ENCODE measurements at regions not wholly inside any gene's neighbourhood (a gene's known extent, or its start where the extent isn't known, plus 50 kb on each side); places are given as distances from the start of the nearest gene placed in this dataset.
"Not testable (repeated sequence)": the region's sequence is repeated elsewhere in the genome, so short reads cannot be mapped to it uniquely, and the experiment has no call there.

DNA sequence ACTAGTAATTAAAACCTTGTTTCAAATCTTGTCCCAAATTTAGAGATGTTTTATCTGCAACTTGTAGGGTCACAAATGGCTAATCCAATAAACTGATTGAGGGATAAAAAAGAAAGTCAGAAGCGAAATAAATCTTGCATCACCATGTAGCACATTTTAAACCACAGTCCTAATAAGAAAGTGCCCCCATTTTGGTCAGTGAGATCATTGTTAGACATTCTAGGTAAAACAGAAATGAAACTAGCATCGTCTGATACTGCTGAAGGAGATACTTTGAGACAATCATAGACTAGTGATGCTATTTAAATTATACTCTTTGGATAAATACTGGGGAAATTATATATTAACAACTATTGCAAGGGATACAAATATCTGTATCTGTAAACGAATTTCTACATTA lies 247.9 kb downstream of the AMY1C start:
- DNase-seq (ENCODE audit: low read depth in 2 of 2): no peak
- TF ChIP-seq, protein P1, sequence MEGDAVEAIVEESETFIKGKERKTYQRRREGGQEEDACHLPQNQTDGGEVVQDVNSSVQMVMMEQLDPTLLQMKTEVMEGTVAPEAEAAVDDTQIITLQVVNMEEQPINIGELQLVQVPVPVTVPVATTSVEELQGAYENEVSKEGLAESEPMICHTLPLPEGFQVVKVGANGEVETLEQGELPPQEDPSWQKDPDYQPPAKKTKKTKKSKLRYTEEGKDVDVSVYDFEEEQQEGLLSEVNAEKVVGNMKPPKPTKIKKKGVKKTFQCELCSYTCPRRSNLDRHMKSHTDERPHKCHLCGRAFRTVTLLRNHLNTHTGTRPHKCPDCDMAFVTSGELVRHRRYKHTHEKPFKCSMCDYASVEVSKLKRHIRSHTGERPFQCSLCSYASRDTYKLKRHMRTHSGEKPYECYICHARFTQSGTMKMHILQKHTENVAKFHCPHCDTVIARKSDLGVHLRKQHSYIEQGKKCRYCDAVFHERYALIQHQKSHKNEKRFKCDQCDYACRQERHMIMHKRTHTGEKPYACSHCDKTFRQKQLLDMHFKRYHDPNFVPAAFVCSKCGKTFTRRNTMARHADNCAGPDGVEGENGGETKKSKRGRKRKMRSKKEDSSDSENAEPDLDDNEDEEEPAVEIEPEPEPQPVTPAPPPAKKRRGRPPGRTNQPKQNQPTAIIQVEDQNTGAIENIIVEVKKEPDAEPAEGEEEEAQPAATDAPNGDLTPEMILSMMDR (IDR thresholded peaks at IDR 0.05; ENCODE audit: low read depth, low read length): no peak
- no peak overlapping the region for H3K4me3 ChIP-seq (replicated peaks in 1 of 2; ENCODE audit: low read depth in 2 of 2, low read length in 2 of 2)

DNA sequence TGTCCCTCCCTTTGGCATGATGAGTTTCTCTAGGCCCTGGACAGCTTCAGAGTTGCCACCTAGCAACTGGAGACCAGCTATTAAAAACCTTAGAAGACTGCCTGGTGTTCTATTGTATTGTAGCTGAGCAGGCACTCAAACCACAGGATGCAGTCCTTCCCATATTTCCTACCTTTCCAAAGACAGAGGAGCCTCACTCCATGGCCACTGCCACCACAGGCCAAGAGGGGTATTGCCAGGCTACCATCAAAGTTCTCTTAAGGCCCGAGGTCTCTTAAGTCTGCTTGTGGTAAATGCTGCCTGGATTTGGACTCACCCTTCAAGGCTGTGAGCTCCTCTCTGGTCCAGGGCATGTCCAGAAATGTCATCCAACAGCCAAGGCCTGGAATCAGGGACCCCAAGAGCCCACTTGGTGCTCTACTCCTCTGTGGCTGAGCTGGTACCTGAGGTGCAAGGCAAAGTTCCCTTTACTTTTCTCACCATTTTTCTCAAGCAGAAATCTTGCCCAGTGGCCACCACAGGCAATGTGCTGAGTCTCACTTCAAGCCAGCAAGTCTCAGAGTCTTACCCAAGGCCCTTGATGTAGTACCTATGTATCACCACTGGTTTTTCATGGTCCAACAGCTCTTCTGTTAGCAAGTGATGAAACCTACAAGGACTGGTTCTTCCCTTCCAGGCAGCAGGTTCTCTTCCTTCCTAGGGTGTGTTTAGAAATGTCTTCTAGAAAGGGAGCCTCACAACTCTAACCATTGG lies 269.4 kb downstream of the AMY1C start:
- TF ChIP-seq, protein P1 (IDR thresholded peaks at IDR 0.05; ENCODE audit: low read depth, low read length): no peak
- DNase-seq (ENCODE audit: low read depth in 2 of 2): no peak

DNA sequence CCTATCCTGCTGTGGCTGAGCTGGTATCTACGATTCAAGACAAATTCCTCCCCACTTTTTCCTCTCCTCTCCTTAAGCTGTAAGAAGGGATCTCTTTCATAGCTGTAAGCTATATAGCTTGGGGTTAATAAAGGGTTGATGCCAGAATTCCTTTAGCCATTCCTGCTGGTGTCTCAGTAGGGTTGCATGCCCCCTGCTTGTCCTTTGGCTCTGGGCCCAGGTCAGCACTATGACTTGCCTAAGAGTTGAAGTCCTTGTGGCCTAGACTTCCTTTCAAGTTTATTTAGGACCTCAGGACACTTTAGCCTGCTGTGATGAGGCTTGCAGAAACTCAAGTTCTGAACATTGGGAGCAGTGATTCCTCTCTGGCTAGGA lies 270.0 kb downstream of the AMY1C start:
- DNase-seq (ENCODE audit: low read depth in 2 of 2): no peak
- TF ChIP-seq, protein P1 (IDR thresholded peaks at IDR 0.05; ENCODE audit: low read depth, low read length): no peak
- H3K4me3 ChIP-seq (replicated peaks in 1 of 2; ENCODE audit: low read depth in 2 of 2, low read length in 2 of 2): no peak overlapping the region

More for the DNA sequence above, 269.4 kb downstream of the AMY1C start:
- H3K4me3 ChIP-seq (replicated peaks in 1 of 2; ENCODE audit: low read depth in 2 of 2, low read length in 2 of 2): no peak overlapping the region

DNA sequence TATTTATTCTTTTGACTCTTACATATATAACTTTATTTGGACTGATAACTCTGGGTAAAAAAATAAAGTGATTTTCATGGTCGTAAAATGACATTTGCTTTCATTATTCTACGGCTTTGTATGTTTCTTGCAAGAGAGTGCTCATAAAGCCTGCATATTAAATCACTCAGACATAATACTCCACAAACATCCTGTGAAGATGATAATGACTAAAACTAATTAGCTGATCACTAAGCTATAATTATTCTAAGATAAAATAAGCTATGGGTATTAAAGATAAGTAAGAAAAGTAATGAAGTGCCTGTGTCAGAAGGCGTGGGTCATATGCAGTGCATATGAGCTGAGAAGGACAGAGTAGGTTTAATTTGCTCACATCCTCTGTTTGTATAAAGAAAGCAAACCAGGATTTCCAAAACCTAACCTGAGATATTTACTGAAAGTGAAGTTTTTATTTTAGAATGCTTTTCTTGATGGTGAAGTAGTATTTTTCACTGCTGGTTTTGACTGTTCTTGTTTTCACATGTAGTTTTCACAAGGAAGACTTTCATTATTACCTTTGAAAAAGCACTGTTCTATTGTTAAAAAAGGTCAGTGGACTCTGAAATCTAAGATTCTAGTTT lies 278.8 kb downstream of the AMY1C start:
- TF ChIP-seq, protein P1 (IDR thresholded peaks at IDR 0.05; ENCODE audit: low read depth, low read length): no peak
- DNase-seq (ENCODE audit: low read depth in 2 of 2): no peak
- H3K4me3 ChIP-seq (replicated peaks in 1 of 2; ENCODE audit: low read depth in 2 of 2, low read length in 2 of 2): no peak overlapping the region

DNA sequence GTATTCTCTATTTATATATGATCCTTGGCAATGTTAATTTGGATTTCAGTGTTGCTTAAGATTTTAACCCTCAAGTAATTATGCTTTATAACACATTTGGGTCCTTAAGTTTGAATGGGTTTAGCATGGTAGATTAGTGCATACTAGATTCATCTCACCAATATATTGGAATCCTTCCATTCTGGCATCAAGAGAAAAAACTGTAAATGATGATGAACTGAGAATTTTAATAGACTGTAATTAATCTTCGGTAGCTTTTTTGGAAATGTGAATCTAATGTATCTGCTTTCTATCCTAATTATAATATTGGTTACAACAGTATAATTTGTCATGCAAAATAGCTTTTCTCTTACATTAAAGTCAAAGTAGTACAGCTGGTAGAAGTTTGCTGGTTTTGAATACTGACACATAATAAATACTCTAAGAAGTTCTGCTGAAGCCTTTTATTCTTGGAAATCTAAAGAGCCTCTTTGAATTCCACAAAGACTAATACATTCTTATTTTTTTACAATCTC lies 279.8 kb downstream of the AMY1C start:
- DNase-seq (ENCODE audit: low read depth in 2 of 2): no peak
- no peak overlapping the region for H3K4me3 ChIP-seq (replicated peaks in 1 of 2; ENCODE audit: low read depth in 2 of 2, low read length in 2 of 2)
- TF ChIP-seq, protein P1 (IDR thresholded peaks at IDR 0.05; ENCODE audit: low read depth, low read length): no peak

DNA sequence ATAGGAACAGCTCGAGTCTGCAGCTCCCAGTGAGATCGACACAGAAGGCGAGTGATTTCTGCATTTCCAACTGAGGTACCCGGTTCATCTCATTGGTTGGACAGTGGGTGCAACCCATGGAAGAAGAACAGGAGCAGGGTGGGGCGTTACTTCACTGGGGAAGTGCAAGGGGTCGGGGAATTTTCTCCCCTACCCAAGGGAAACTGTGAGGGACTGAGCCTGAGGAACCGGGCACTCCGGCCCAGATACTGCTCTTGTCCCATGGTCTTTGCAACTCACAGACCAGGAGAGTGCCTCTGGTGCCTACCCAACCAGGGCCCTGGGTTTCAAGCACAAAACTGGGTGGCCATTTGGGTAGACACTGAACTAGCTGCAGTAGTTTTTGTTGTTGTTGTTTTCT lies 307.1 kb downstream of the AMY1C start:
- no peak overlapping the region for H3K4me3 ChIP-seq (replicated peaks in 1 of 2; ENCODE audit: low read depth in 2 of 2, low read length in 2 of 2)
- TF ChIP-seq, protein P1 (IDR thresholded peaks at IDR 0.05; ENCODE audit: low read depth, low read length): no peak

DNA sequence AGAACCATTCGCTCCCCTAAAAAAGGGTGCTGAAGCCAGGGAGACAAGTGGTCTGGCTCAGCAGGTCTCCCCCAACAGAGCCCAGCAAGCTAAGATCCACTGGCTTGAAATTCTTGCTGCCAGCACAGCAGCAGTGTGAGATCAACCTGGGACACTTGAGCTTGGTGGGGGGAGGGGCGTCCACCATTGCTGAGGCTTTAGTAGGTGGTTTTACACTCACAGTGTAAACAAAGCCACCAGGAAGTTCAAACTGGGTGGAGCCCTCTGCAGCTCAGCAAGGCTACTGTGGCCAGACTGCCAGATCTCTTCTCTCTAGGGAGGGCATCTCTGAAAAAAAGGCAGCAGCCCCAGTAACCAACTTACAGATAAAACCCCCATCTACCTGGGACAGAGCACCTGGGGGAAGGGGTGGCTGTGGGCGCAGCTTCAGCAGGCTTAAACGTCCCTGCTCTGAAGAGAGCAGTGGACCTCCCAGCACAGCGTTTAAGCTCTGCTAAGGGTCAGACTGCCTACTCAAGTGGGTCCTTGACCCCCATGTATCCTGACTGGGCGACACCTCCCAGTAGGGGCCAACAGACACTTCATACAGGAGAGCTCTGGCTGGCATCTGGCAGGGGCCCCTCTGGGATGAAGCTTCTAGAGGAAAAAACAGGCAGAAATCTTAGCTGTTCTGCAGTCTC lies 307.7 kb downstream of the AMY1C start:
- DNase-seq (ENCODE audit: low read depth in 2 of 2); H3K4me3 ChIP-seq (replicated peaks in 1 of 2; ENCODE audit: low read depth in 2 of 2, low read length in 2 of 2): not testable (repeated sequence)

More for the DNA sequence above, 307.1 kb downstream of the AMY1C start:
- DNase-seq (ENCODE audit: low read depth in 2 of 2): no peak

DNA sequence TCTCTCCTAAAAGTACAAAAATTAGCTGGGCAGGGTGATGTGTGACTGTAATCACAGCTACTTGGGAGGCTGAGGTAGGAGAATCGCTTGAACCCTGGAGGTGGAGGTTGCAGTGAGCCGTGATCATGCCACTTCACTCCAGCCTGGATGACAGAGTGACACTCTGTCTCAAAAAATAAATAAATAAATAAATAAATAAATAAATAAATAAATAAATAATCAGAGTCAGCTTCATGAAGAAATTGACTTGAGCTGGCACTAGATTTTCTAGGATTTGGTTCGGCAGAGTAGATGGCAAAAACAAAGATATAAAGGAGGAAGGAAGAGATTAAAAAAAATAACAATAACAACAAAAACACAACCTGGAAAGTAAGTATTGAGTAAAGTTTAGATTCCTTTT lies 311.9 kb downstream of the AMY1C start:
- not testable (repeated sequence) for DNase-seq (ENCODE audit: low read depth in 2 of 2); H3K4me3 ChIP-seq (replicated peaks in 1 of 2; ENCODE audit: low read depth in 2 of 2, low read length in 2 of 2)

Measured in cardiac fibroblast (primary cell).